WTC11 (cell line): ENCODE measurements at regions not wholly inside any gene's neighbourhood (a gene's known extent, or its start where the extent isn't known, plus 50 kb on each side); places are given as distances from the start of the nearest gene placed in this dataset.

Experiments
- ATAC-seq: fragments of 200-7000 bp; cut with Tn5 transposase; 2 replicates; pipeline ENCODE4 v1.10.0; 2021; ENCODE audit warnings: mild to moderate bottlenecking, moderate library complexity
- CTCF ChIA-PET: fragments of 300-600 bp; sonication (Branson Sonifier 250); formaldehyde crosslinking; loops from one replicate; lab custom pipeline; 2021; ENCODE audit warnings: antibody characterized with exemption; lab: Charles Lee
- POLR2A ChIA-PET: fragments of 350-600 bp; sonication (Branson Sonifier 250); formaldehyde crosslinking; loops from one replicate; lab custom pipeline; 2021; ENCODE audit warnings: antibody characterized with exemption; lab: Charles Lee
- DNase-seq: peaks from one replicate; pipeline ENCODE4 v3.0.0; 2021; ENCODE audit warnings: low spot score
- H3K27ac Mint-ChIP-seq: 2 replicates; pipeline ENCODE4 v1.8.0; 2021; ENCODE audit warnings: mixed read lengths
- H3K27me3 Mint-ChIP-seq: 2 replicates; pipeline ENCODE4 v1.8.0; 2021; ENCODE audit warnings: low read depth, mild to moderate bottlenecking, moderate library complexity, mixed read lengths
- H3K36me3 Mint-ChIP-seq: 2 replicates; pipeline ENCODE4 v1.8.0; 2021; ENCODE audit warnings: mixed read lengths
- H3K4me1 Mint-ChIP-seq: 2 replicates; pipeline ENCODE4 v1.8.0; 2022; ENCODE audit warnings: mixed read lengths
- H3K4me3 Mint-ChIP-seq: 2 replicates; pipeline ENCODE4 v1.8.0; 2021; ENCODE audit warnings: mild to moderate bottlenecking, moderate library complexity, mixed read lengths
- H3K9me3 Mint-ChIP-seq: 2 replicates; pipeline ENCODE4 v1.8.0; 2021; ENCODE audit warnings: mixed read lengths
- ATF2 ChIP-seq: sonication (generic); formaldehyde crosslinking; IDR thresholded peaks from 2 replicates; pipeline ENCODE4 v1.8.1; 2022; ENCODE audit warnings: low read depth, missing genetic modification reagents, borderline replicate concordance
- CBFB ChIP-seq: sonication (generic); formaldehyde crosslinking; IDR thresholded peaks from 2 replicates; pipeline ENCODE4 v1.8.1; 2022; ENCODE audit warnings: mild to moderate bottlenecking, low read depth, missing genetic modification reagents
- ESRRA ChIP-seq: sonication (generic); formaldehyde crosslinking; IDR thresholded peaks from 2 replicates; pipeline ENCODE4 v1.8.1; 2022; ENCODE audit warnings: mild to moderate bottlenecking, missing genetic modification reagents, borderline replicate concordance
- MLX ChIP-seq: sonication (generic); formaldehyde crosslinking; IDR thresholded peaks from 2 replicates; pipeline ENCODE4 v1.8.1; 2023; ENCODE audit warnings: mild to moderate bottlenecking, missing genetic modification reagents, moderate library complexity
- OVOL2 ChIP-seq: fragments of 250-450 bp; sonication (Bioruptor Pico); IDR thresholded peaks from 2 replicates; pipeline ENCODE4 v1.9.0; 2021; ENCODE audit warnings: mild to moderate bottlenecking, borderline replicate concordance
- RELA ChIP-seq: sonication (generic); formaldehyde crosslinking; IDR thresholded peaks from 2 replicates; pipeline ENCODE4 v1.8.1; 2022; ENCODE audit warnings: missing genetic modification reagents, mild to moderate bottlenecking, borderline replicate concordance
- STAT6 ChIP-seq: sonication (generic); formaldehyde crosslinking; conservative IDR thresholded peaks from 2 replicates; pipeline ENCODE4 v1.8.1; 2023; ENCODE audit warnings: mild to moderate bottlenecking, low read depth, missing genetic modification reagents, moderate library complexity
- TCF7 ChIP-seq: sonication (generic); formaldehyde crosslinking; IDR thresholded peaks from 2 replicates; pipeline ENCODE4 v1.8.0; 2022; ENCODE audit warnings: mild to moderate bottlenecking, low read depth, missing genetic modification reagents, moderate library complexity
- ZMAT4 ChIP-seq: fragments of 250-450 bp; sonication (Bioruptor Pico); IDR thresholded peaks from 2 replicates; pipeline ENCODE4 v1.9.0; 2021; ENCODE audit warnings: mild to moderate bottlenecking
- ZNF671 ChIP-seq: fragments of 250-450 bp; sonication (Bioruptor Pico); IDR thresholded peaks from 2 replicates; pipeline ENCODE4 v1.8.0; 2021; ENCODE audit warnings: mild to moderate bottlenecking
- TF ChIP-seq, protein P1 (sequence below): sonication (generic); formaldehyde crosslinking; IDR thresholded peaks from 2 replicates; pipeline ENCODE4 v1.8.1; 2023; ENCODE audit warnings: mild to moderate bottlenecking, missing genetic modification reagents, borderline replicate concordance
- TF ChIP-seq, protein P2 (sequence below): sonication (generic); formaldehyde crosslinking; IDR thresholded peaks from 2 replicates; pipeline ENCODE4 v1.8.1; 2022; ENCODE audit warnings: missing genetic modification reagents, borderline replicate concordance
- TF ChIP-seq, protein P3 (sequence below): sonication (generic); formaldehyde crosslinking; IDR thresholded peaks from 2 replicates; pipeline ENCODE4 v1.8.0; 2023; ENCODE audit warnings: missing genetic modification reagents
- TF ChIP-seq, protein P4 (sequence below): fragments of 250-450 bp; sonication (Bioruptor Pico); IDR thresholded peaks from 2 replicates; pipeline ENCODE4 v1.9.0; 2021; ENCODE audit warnings: mild to moderate bottlenecking, borderline replicate concordance
- TF ChIP-seq, protein P5 (sequence below): sonication (generic); formaldehyde crosslinking; IDR thresholded peaks from 2 replicates; pipeline ENCODE4 v1.8.0; 2022; ENCODE audit warnings: mild to moderate bottlenecking, missing genetic modification reagents

- Mint-ChIP-seq H3K27me3 (peaks cover 16% of the 10 kb centered on the region), H3K4me3 (no peak overlapping the region), H3K36me3 (no peaks in the 10 kb centered on the region), H3K9me3 (no peaks in the 10 kb centered on the region), H3K4me1 (peaks cover 26% of the 10 kb centered on the region), H3K27ac (no peak overlapping the region)
- ChIA-PET CTCF (interaction anchor here (1.3 kb wide), 1 partner anchor 15 kb away, joined by 4 read pairs; no protein-coding TSS in a partner anchor), POLR2A (interaction anchor here (0.6 kb wide), 1 partner anchor 13 kb away, joined by 3 read pairs; no protein-coding TSS in a partner anchor)
- TF ChIP-seq TCF7 (CRISPR knock-in tag) = no peak
- no peak for TF ChIP-seq RELA (CRISPR knock-in tag)
- no peak for TF ChIP-seq OVOL2
- TF ChIP-seq STAT6 (CRISPR knock-in tag) = no peak
- TF ChIP-seq, protein P1, sequence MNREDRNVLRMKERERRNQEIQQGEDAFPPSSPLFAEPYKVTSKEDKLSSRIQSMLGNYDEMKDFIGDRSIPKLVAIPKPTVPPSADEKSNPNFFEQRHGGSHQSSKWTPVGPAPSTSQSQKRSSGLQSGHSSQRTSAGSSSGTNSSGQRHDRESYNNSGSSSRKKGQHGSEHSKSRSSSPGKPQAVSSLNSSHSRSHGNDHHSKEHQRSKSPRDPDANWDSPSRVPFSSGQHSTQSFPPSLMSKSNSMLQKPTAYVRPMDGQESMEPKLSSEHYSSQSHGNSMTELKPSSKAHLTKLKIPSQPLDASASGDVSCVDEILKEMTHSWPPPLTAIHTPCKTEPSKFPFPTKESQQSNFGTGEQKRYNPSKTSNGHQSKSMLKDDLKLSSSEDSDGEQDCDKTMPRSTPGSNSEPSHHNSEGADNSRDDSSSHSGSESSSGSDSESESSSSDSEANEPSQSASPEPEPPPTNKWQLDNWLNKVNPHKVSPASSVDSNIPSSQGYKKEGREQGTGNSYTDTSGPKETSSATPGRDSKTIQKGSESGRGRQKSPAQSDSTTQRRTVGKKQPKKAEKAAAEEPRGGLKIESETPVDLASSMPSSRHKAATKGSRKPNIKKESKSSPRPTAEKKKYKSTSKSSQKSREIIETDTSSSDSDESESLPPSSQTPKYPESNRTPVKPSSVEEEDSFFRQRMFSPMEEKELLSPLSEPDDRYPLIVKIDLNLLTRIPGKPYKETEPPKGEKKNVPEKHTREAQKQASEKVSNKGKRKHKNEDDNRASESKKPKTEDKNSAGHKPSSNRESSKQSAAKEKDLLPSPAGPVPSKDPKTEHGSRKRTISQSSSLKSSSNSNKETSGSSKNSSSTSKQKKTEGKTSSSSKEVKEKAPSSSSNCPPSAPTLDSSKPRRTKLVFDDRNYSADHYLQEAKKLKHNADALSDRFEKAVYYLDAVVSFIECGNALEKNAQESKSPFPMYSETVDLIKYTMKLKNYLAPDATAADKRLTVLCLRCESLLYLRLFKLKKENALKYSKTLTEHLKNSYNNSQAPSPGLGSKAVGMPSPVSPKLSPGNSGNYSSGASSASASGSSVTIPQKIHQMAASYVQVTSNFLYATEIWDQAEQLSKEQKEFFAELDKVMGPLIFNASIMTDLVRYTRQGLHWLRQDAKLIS (CRISPR knock-in tag) = no peak
- TF ChIP-seq, protein P2, sequence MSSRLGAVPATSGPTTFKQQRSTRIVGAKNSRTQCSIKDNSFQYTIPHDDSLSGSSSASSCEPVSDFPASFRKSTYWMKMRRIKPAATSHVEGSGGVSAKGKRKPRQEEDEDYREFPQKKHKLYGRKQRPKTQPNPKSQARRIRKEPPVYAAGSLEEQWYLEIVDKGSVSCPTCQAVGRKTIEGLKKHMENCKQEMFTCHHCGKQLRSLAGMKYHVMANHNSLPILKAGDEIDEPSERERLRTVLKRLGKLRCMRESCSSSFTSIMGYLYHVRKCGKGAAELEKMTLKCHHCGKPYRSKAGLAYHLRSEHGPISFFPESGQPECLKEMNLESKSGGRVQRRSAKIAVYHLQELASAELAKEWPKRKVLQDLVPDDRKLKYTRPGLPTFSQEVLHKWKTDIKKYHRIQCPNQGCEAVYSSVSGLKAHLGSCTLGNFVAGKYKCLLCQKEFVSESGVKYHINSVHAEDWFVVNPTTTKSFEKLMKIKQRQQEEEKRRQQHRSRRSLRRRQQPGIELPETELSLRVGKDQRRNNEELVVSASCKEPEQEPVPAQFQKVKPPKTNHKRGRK (CRISPR knock-in tag) = no peak
- no peak for TF ChIP-seq ESRRA (CRISPR knock-in tag)
- TF ChIP-seq, protein P3, sequence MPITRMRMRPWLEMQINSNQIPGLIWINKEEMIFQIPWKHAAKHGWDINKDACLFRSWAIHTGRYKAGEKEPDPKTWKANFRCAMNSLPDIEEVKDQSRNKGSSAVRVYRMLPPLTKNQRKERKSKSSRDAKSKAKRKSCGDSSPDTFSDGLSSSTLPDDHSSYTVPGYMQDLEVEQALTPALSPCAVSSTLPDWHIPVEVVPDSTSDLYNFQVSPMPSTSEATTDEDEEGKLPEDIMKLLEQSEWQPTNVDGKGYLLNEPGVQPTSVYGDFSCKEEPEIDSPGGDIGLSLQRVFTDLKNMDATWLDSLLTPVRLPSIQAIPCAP (CRISPR knock-in tag) = no peak
- TF ChIP-seq CBFB (CRISPR knock-in tag) = no peak
- TF ChIP-seq ATF2 (CRISPR knock-in tag) = no peak
- TF ChIP-seq, protein P4, sequence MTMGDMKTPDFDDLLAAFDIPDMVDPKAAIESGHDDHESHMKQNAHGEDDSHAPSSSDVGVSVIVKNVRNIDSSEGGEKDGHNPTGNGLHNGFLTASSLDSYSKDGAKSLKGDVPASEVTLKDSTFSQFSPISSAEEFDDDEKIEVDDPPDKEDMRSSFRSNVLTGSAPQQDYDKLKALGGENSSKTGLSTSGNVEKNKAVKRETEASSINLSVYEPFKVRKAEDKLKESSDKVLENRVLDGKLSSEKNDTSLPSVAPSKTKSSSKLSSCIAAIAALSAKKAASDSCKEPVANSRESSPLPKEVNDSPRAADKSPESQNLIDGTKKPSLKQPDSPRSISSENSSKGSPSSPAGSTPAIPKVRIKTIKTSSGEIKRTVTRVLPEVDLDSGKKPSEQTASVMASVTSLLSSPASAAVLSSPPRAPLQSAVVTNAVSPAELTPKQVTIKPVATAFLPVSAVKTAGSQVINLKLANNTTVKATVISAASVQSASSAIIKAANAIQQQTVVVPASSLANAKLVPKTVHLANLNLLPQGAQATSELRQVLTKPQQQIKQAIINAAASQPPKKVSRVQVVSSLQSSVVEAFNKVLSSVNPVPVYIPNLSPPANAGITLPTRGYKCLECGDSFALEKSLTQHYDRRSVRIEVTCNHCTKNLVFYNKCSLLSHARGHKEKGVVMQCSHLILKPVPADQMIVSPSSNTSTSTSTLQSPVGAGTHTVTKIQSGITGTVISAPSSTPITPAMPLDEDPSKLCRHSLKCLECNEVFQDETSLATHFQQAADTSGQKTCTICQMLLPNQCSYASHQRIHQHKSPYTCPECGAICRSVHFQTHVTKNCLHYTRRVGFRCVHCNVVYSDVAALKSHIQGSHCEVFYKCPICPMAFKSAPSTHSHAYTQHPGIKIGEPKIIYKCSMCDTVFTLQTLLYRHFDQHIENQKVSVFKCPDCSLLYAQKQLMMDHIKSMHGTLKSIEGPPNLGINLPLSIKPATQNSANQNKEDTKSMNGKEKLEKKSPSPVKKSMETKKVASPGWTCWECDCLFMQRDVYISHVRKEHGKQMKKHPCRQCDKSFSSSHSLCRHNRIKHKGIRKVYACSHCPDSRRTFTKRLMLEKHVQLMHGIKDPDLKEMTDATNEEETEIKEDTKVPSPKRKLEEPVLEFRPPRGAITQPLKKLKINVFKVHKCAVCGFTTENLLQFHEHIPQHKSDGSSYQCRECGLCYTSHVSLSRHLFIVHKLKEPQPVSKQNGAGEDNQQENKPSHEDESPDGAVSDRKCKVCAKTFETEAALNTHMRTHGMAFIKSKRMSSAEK (CRISPR knock-in tag) = no peak
- TF ChIP-seq ZNF671 = no peak
- no peak for TF ChIP-seq MLX (CRISPR knock-in tag)
- TF ChIP-seq, protein P5, sequence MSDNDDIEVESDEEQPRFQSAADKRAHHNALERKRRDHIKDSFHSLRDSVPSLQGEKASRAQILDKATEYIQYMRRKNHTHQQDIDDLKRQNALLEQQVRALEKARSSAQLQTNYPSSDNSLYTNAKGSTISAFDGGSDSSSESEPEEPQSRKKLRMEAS (CRISPR knock-in tag) = no peak
- TF ChIP-seq ZMAT4 (CRISPR knock-in tag) = no peak
- ATAC-seq = no peak
- no peak for DNase-seq
Observed at GRCh38 chr2:38450509-38450908, 73.4 kb upstream of the ATL2 start.
